NCI-H187 treated with DMSO at 0.1 percent for 48 hours (cell line): ENCODE measurements at regions not wholly inside any gene's neighbourhood (a gene's known extent, or its start where the extent isn't known, plus 50 kb on each side); places are given as distances from the start of the nearest gene placed in this dataset.
"Not testable (repeated sequence)": the region's sequence is repeated elsewhere in the genome, so short reads cannot be mapped to it uniquely, and the experiment has no call there.

ENCODE experiments used
- DNase-seq: peaks from one replicate; lab custom pipeline; 2025; lab: John Stamatoyannopoulos, UW

- no peak for DNase-seq
Measured at GRCh38 chr3:72176537-72177041, 391.6 kb upstream of the PROK2 start.

GRCh38 chr3:72175296-72175858 lies 390.4 kb upstream of the PROK2 start:
- no peak for DNase-seq

- no peak for DNase-seq
Measured at GRCh38 chr3:72174890-72175289, 389.9 kb upstream of the PROK2 start.

GRCh38 chr3:72174040-72174439 lies 389.1 kb upstream of the PROK2 start:
- DNase-seq = no peak

- DNase-seq = no peak
Measured at GRCh38 chr3:72171946-72172345, 387.0 kb upstream of the PROK2 start.

- no peak for DNase-seq
Measured at GRCh38 chr3:72171463-72171881, 386.5 kb upstream of the PROK2 start.

- DNase-seq = no peak
Measured at GRCh38 chr3:72169561-72170472, 384.9 kb upstream of the PROK2 start.

GRCh38 chr3:72169120-72169519 lies 384.2 kb upstream of the PROK2 start:
- no peak for DNase-seq

GRCh38 chr3:72165808-72166207 lies 380.9 kb upstream of the PROK2 start:
- DNase-seq = no peak

GRCh38 chr3:72165317-72165716 lies 380.4 kb upstream of the PROK2 start:
- DNase-seq = no peak

- no peak for DNase-seq
Measured at GRCh38 chr3:72164635-72164978, 379.7 kb upstream of the PROK2 start.

- DNase-seq = no peak
Measured at GRCh38 chr3:72163809-72164634, 379.1 kb upstream of the PROK2 start.

GRCh38 chr3:72162649-72163184 lies 377.8 kb upstream of the PROK2 start:
- no peak for DNase-seq

GRCh38 chr3:72161881-72162595 lies 377.1 kb upstream of the PROK2 start:
- no peak for DNase-seq

GRCh38 chr3:72161285-72161684 lies 376.3 kb upstream of the PROK2 start:
- not testable (repeated sequence) for DNase-seq

GRCh38 chr3:72160351-72160750 lies 375.4 kb upstream of the PROK2 start:
- DNase-seq = no peak

- DNase-seq = no peak
Measured at GRCh38 chr3:72159487-72159886, 374.5 kb upstream of the PROK2 start.

GRCh38 chr3:72158639-72159326 lies 373.8 kb upstream of the PROK2 start:
- no peak for DNase-seq

- no peak for DNase-seq
Measured at GRCh38 chr3:72157748-72158638, 373.0 kb upstream of the PROK2 start.
